Astrocyte (in vitro differentiated cells and primary cell): ENCODE measurements at regions not wholly inside any gene's neighbourhood (a gene's known extent, or its start where the extent isn't known, plus 50 kb on each side); places are given as distances from the start of the nearest gene placed in this dataset.

Source experiments
- DNase-seq: peaks from one replicate; pipeline ENCODE4 v3.0.0-alpha.2; 2010; ENCODE audit warnings: low read depth
- FAIRE-seq: peaks from 2 replicates; lab custom pipeline; 2011; peaks lifted over from hg19 to GRCh38; lab: Jason Lieb, UNC
- H2AFZ ChIP-seq: 2 replicates; pipeline ENCODE4 v1.6.0; 2012; ENCODE audit warnings: low read depth, low read length, inconsistent platforms
- H3K27ac ChIP-seq: 2 replicates; pipeline ENCODE4 v1.5.1; 2011; ENCODE audit warnings: low read depth, low read length, inconsistent platforms
- H3K27me3 ChIP-seq: 2 replicates; pipeline ENCODE4 v1.6.0; 2011; ENCODE audit warnings: low read length, inconsistent platforms; ENCODE audit not compliant: insufficient read depth
- H3K36me3 ChIP-seq: 2 replicates; pipeline ENCODE4 v1.5.1; 2011; ENCODE audit warnings: low read length, inconsistent platforms; ENCODE audit not compliant: insufficient read depth
- H3K4me1 ChIP-seq: 2 replicates; pipeline ENCODE4 v1.5.1; 2011; ENCODE audit warnings: low read length, inconsistent platforms; ENCODE audit not compliant: insufficient read depth
- H3K4me2 ChIP-seq: 2 replicates; pipeline ENCODE4 v1.6.0; 2012; ENCODE audit warnings: low read length, inconsistent platforms
- H3K4me3 ChIP-seq: 2 replicates; pipeline ENCODE4 v1.5.1; 2011; ENCODE audit warnings: low read depth, mild to moderate bottlenecking, low read length, inconsistent platforms; ENCODE audit not compliant: insufficient read depth
- H3K79me2 ChIP-seq: 2 replicates; pipeline ENCODE4 v1.6.0; 2012; ENCODE audit warnings: mild to moderate bottlenecking, low read length, inconsistent platforms; ENCODE audit not compliant: insufficient read depth
- H3K9ac ChIP-seq: 2 replicates; pipeline ENCODE4 v1.6.0; 2012; ENCODE audit warnings: mild to moderate bottlenecking, low read length, inconsistent platforms
- H3K9me3 ChIP-seq: 2 replicates; pipeline ENCODE4 v1.5.1; 2012; ENCODE audit warnings: low read depth, mild to moderate bottlenecking, low read length, inconsistent platforms; ENCODE audit not compliant: insufficient read depth
- H4K20me1 ChIP-seq: 2 replicates; pipeline ENCODE4 v1.6.0; 2012; ENCODE audit warnings: low read length, inconsistent platforms; ENCODE audit not compliant: insufficient read depth
- H3K27ac Mint-ChIP-seq: one replicate; pipeline ENCODE4 v1.8.0; 2021; ENCODE audit warnings: mild to moderate bottlenecking, mixed read lengths; ENCODE audit not compliant: unreplicated experiment
- H3K27me3 Mint-ChIP-seq: one replicate; pipeline ENCODE4 v1.8.0; 2021; ENCODE audit warnings: low read depth, mixed read lengths; ENCODE audit not compliant: unreplicated experiment
- H3K36me3 Mint-ChIP-seq: one replicate; pipeline ENCODE4 v1.8.0; 2021; ENCODE audit warnings: low read depth, mixed read lengths; ENCODE audit not compliant: unreplicated experiment
- H3K4me1 Mint-ChIP-seq: one replicate; pipeline ENCODE4 v1.8.0; 2021; ENCODE audit warnings: low read depth, mixed read lengths; ENCODE audit not compliant: unreplicated experiment
- H3K4me3 Mint-ChIP-seq: one replicate; pipeline ENCODE4 v1.8.0; 2021; ENCODE audit warnings: mild to moderate bottlenecking, moderate library complexity, mixed read lengths; ENCODE audit not compliant: unreplicated experiment
- H3K9me3 Mint-ChIP-seq: one replicate; pipeline ENCODE4 v1.8.0; 2021; ENCODE audit warnings: mild to moderate bottlenecking, mixed read lengths; ENCODE audit not compliant: unreplicated experiment
- EZH2 ChIP-seq: IDR thresholded peaks from 2 replicates; pipeline ENCODE4 v1.6.1; 2012; ENCODE audit warnings: mild to moderate bottlenecking, low read length, inconsistent platforms; ENCODE audit not compliant: insufficient read depth
- TF ChIP-seq, protein P1 (sequence below): IDR thresholded peaks from 2 replicates; pipeline ENCODE4 v1.5.1; 2011; ENCODE audit warnings: low read depth, mild to moderate bottlenecking, inconsistent platforms, low read length, moderate library complexity; ENCODE audit not compliant: insufficient read depth

GRCh38 chr6:71035871-71036270, 79.0 kb upstream of the B3GAT2 start:
- H3K27ac Mint-ChIP-seq: no peak overlapping the region
- no peaks in the 10 kb centered on the region for H3K27me3 ChIP-seq
- no peak for TF ChIP-seq EZH2
- TF ChIP-seq, protein P1, sequence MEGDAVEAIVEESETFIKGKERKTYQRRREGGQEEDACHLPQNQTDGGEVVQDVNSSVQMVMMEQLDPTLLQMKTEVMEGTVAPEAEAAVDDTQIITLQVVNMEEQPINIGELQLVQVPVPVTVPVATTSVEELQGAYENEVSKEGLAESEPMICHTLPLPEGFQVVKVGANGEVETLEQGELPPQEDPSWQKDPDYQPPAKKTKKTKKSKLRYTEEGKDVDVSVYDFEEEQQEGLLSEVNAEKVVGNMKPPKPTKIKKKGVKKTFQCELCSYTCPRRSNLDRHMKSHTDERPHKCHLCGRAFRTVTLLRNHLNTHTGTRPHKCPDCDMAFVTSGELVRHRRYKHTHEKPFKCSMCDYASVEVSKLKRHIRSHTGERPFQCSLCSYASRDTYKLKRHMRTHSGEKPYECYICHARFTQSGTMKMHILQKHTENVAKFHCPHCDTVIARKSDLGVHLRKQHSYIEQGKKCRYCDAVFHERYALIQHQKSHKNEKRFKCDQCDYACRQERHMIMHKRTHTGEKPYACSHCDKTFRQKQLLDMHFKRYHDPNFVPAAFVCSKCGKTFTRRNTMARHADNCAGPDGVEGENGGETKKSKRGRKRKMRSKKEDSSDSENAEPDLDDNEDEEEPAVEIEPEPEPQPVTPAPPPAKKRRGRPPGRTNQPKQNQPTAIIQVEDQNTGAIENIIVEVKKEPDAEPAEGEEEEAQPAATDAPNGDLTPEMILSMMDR: no peak

GRCh38 chr6:71038711-71039344, 82.0 kb upstream of the B3GAT2 start:
- no peaks in the 10 kb centered on the region for H3K36me3 ChIP-seq
- H3K27ac ChIP-seq: no peak overlapping the region
- no peaks in the 10 kb centered on the region for H4K20me1 ChIP-seq
- H3K79me2 ChIP-seq: no peaks in the 10 kb centered on the region
- no peak overlapping the region for H3K4me3 ChIP-seq
- Mint-ChIP-seq H3K4me3 (no peak overlapping the region), H3K36me3 (no peaks in the 10 kb centered on the region), H3K9me3 (no peaks in the 10 kb centered on the region), H3K27ac (no peak overlapping the region), H3K4me1 (peaks cover 2% of the 10 kb centered on the region), H3K27me3 (peaks cover 6% of the 10 kb centered on the region)
- H2AFZ ChIP-seq: no peak overlapping the region
- TF ChIP-seq, protein P1: no peak
- FAIRE-seq (no peak), DNase-seq (no peak)
- no peak overlapping the region for H3K9ac ChIP-seq
- H3K27me3 ChIP-seq: no peaks in the 10 kb centered on the region
- H3K4me1 ChIP-seq: no peaks in the 10 kb centered on the region
- no peak overlapping the region for H3K4me2 ChIP-seq
- H3K9me3 ChIP-seq: no peaks in the 10 kb centered on the region

More at GRCh38 chr6:71035871-71036270, 79.0 kb upstream of the B3GAT2 start:
- no peak for FAIRE-seq
- Histone ChIP-seq H3K9me3 (no peaks in the 10 kb centered on the region), H3K4me2 (no peak overlapping the region), H3K9ac (no peak overlapping the region), H2AFZ (no peak overlapping the region), H3K4me3 (no peak overlapping the region), H3K4me1 (no peaks in the 10 kb centered on the region), H3K27ac (no peak overlapping the region), H3K79me2 (no peaks in the 10 kb centered on the region), H4K20me1 (no peaks in the 10 kb centered on the region), H3K36me3 (no peaks in the 10 kb centered on the region)
- Mint-ChIP-seq H3K9me3 (no peaks in the 10 kb centered on the region), H3K4me3 (no peak overlapping the region), H3K36me3 (no peaks in the 10 kb centered on the region), H3K27me3 (peaks cover 3% of the 10 kb centered on the region), H3K4me1 (no peaks in the 10 kb centered on the region)
- DNase-seq: peak; percentile 52

DNA sequence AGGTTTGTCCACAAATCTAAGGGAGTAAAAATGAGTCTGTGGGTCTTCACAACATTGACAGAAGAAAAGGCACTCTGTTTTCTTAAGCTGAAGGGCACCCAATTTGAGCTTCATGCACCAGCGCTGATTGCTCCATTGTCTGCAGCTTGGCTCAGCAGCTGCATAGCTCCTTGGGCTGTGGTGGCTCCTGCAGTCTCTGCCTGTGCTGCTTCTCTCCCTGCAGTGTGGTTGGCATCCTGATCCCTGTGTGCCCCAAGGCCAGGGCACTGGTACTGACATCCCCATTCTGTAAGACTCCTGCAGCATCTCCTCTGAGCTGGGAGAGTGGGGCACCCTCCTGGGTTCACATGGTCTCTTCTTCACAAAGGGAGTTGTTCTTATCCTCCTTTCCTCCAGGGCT, 83.2 kb upstream of the B3GAT2 start:
- Histone ChIP-seq H3K4me2 (no peak overlapping the region), H3K4me1 (no peaks in the 10 kb centered on the region), H3K79me2 (no peaks in the 10 kb centered on the region), H4K20me1 (no peaks in the 10 kb centered on the region), H3K9ac (no peak overlapping the region), H3K4me3 (no peak overlapping the region), H3K9me3 (no peaks in the 10 kb centered on the region), H3K27ac (no peak overlapping the region), H3K27me3 (no peaks in the 10 kb centered on the region), H2AFZ (no peak overlapping the region), H3K36me3 (no peaks in the 10 kb centered on the region)
- H3K27me3 Mint-ChIP-seq: peaks cover 6% of the 10 kb centered on the region
- FAIRE-seq (no peak), DNase-seq (no peak)
- peaks cover 4% of the 10 kb centered on the region for H3K4me1 Mint-ChIP-seq
- H3K36me3 Mint-ChIP-seq: no peaks in the 10 kb centered on the region
- H3K27ac Mint-ChIP-seq: no peak overlapping the region
- no peak for TF ChIP-seq EZH2
- TF ChIP-seq, protein P1: no peak
- H3K4me3 Mint-ChIP-seq: no peak overlapping the region
- no peaks in the 10 kb centered on the region for H3K9me3 Mint-ChIP-seq
